H9 (cell line): ENCODE measurements at regions not wholly inside any gene's neighbourhood (a gene's known extent, or its start where the extent isn't known, plus 50 kb on each side); places are given as distances from the start of the nearest gene placed in this dataset.

Source experiments
- DNase-seq: peaks from one replicate; pipeline ENCODE4 v3.0.0-alpha.2; 2017
- H2AFZ ChIP-seq: one replicate; pipeline ENCODE4 v1.6.1; 2013; ENCODE audit warnings: mild to moderate bottlenecking, low read length, control low read depth, moderate library complexity
- H2AK5ac ChIP-seq: 2 replicates; pipeline ENCODE4 v1.6.1; 2013; ENCODE audit warnings: low read length, control low read depth, mixed read lengths; ENCODE audit not compliant: insufficient read length
- H2BK120ac ChIP-seq: one replicate; pipeline ENCODE4 v1.6.1; 2013; ENCODE audit warnings: low read depth, mild to moderate bottlenecking, low read length, control low read depth, inconsistent platforms; ENCODE audit not compliant: poor library complexity, severe bottlenecking
- H2BK12ac ChIP-seq: 2 replicates; pipeline ENCODE4 v1.6.1; 2013; ENCODE audit warnings: low read length, control low read depth, mixed read lengths, low read depth; ENCODE audit not compliant: insufficient read length
- H2BK15ac ChIP-seq: 2 replicates; pipeline ENCODE4 v1.6.1; 2013; ENCODE audit warnings: low read depth, low read length, control low read depth
- H2BK20ac ChIP-seq: one replicate; pipeline ENCODE4 v1.6.1; 2013; ENCODE audit warnings: low read depth, mild to moderate bottlenecking, low read length, control low read depth, inconsistent platforms; ENCODE audit not compliant: poor library complexity, severe bottlenecking
- H2BK5ac ChIP-seq: 2 replicates; pipeline ENCODE4 v1.6.1; 2013; ENCODE audit warnings: low read length, control low read depth, mixed read lengths; ENCODE audit not compliant: insufficient read length
- H3K14ac ChIP-seq: 2 replicates; pipeline ENCODE4 v1.6.1; 2013; ENCODE audit warnings: low read length, control low read depth; ENCODE audit not compliant: insufficient read depth
- H3K18ac ChIP-seq: 2 replicates; pipeline ENCODE4 v1.6.1; 2013; ENCODE audit warnings: low read depth, mild to moderate bottlenecking, mixed read lengths, low read length, control low read depth; ENCODE audit not compliant: insufficient read length
- H3K23ac ChIP-seq: 2 replicates; pipeline ENCODE4 v1.6.1; 2013; ENCODE audit warnings: low read length, control low read depth, mixed read lengths, low read depth; ENCODE audit not compliant: insufficient read length
- H3K23me2 ChIP-seq: 2 replicates; pipeline ENCODE4 v1.6.1; 2013; ENCODE audit warnings: low read depth, mild to moderate bottlenecking, mixed read lengths, low read length, control low read depth; ENCODE audit not compliant: insufficient read length, poor library complexity, severe bottlenecking
- H3K27ac ChIP-seq: 2 replicates; pipeline ENCODE4 v1.5.1; 2013; ENCODE audit warnings: low read length, control low read depth, mixed read lengths, low read depth; ENCODE audit not compliant: insufficient read length
- H3K27me3 ChIP-seq: 2 replicates; pipeline ENCODE4 v1.6.1; 2013; ENCODE audit warnings: low read length, control low read depth, inconsistent platforms; ENCODE audit not compliant: insufficient read depth
- H3K4ac ChIP-seq: 2 replicates; pipeline ENCODE4 v1.6.1; 2013; ENCODE audit warnings: low read depth, mild to moderate bottlenecking, control low read depth, inconsistent platforms, low read length, moderate library complexity
- H3K4me1 ChIP-seq: 2 replicates; pipeline ENCODE4 v1.6.1; 2013; ENCODE audit warnings: low read length, control low read depth, inconsistent platforms; ENCODE audit not compliant: insufficient read depth
- H3K4me2 ChIP-seq: 2 replicates; pipeline ENCODE4 v1.6.1; 2013; ENCODE audit warnings: low read length, control low read depth, mixed read lengths; ENCODE audit not compliant: insufficient read length, insufficient read depth
- H3K56ac ChIP-seq: 2 replicates; pipeline ENCODE4 v1.6.1; 2013; ENCODE audit warnings: low read depth, mild to moderate bottlenecking, mixed read lengths, low read length, control low read depth; ENCODE audit not compliant: insufficient read length
- H3K79me1 ChIP-seq: 2 replicates; pipeline ENCODE4 v1.6.1; 2013; ENCODE audit warnings: low read depth, mild to moderate bottlenecking, moderate library complexity, low read length, control low read depth, inconsistent platforms; ENCODE audit not compliant: insufficient read depth, poor library complexity, severe bottlenecking
- H3K79me2 ChIP-seq: 2 replicates; pipeline ENCODE4 v1.6.1; 2013; ENCODE audit warnings: low read length, control low read depth, inconsistent platforms; ENCODE audit not compliant: insufficient read depth
- H3K9ac ChIP-seq: 2 replicates; pipeline ENCODE4 v1.6.1; 2013; ENCODE audit warnings: low read length, control low read depth, mixed read lengths; ENCODE audit not compliant: insufficient read length; ENCODE audit errors: extremely low read depth
- H3K9me3 ChIP-seq: one replicate; pipeline ENCODE4 v1.6.1; 2013; ENCODE audit warnings: low read depth, low read length, inconsistent platforms; ENCODE audit not compliant: control insufficient read depth
- H3T11ph ChIP-seq: one replicate; pipeline ENCODE4 v1.6.1; 2013; ENCODE audit warnings: mild to moderate bottlenecking, low read length, control low read depth, inconsistent platforms
- H4K20me1 ChIP-seq: one replicate; pipeline ENCODE4 v1.6.1; 2013; ENCODE audit not compliant: control insufficient read depth, insufficient read length, insufficient read depth
- H4K5ac ChIP-seq: 2 replicates; pipeline ENCODE4 v1.6.1; 2013; ENCODE audit warnings: low read depth, mild to moderate bottlenecking, mixed read lengths, low read length, control low read depth; ENCODE audit not compliant: insufficient read length
- H4K8ac ChIP-seq: replicated peaks from 2 replicates; pipeline ENCODE4 v1.6.1; 2013; ENCODE audit warnings: low read length, control low read depth, mixed read lengths, low read depth; ENCODE audit not compliant: insufficient read length
- H4K91ac ChIP-seq: 2 replicates; pipeline ENCODE4 v1.6.1; 2013; ENCODE audit warnings: low read depth, mild to moderate bottlenecking, moderate library complexity, mixed read lengths, low read length, control low read depth; ENCODE audit not compliant: insufficient read length
- H3K27ac Mint-ChIP-seq, 3 experiments: 2 replicates in 2 of 3; 3 replicates in 1 of 3; pipeline ENCODE4 v1.8.0; 2020 to 2021; ENCODE audit warnings: mixed read lengths in 3 of 3, mild to moderate bottlenecking in 1 of 3, moderate library complexity in 1 of 3
- H3K27me3 Mint-ChIP-seq: 2 replicates; pipeline ENCODE4 v1.8.0; 2021; ENCODE audit warnings: low read depth, mild to moderate bottlenecking, moderate library complexity, mixed read lengths
- H3K36me3 Mint-ChIP-seq, 3 experiments: 2 replicates in 2 of 3; 3 replicates in 1 of 3; pipeline ENCODE4 v1.8.0; 2020 to 2021; ENCODE audit warnings: low read depth in 3 of 3, mixed read lengths in 3 of 3; ENCODE audit not compliant: insufficient read depth in 1 of 3
- H3K4me1 Mint-ChIP-seq, 2 experiments: 2 replicates each; pipeline ENCODE4 v1.8.0; 2020; ENCODE audit warnings: mixed read lengths in 2 of 2
- H3K4me3 Mint-ChIP-seq, 2 experiments: 2 replicates in 1 of 2; 3 replicates in 1 of 2; pipeline ENCODE4 v1.8.0; 2020 to 2021; ENCODE audit warnings: mild to moderate bottlenecking in 2 of 2, mixed read lengths in 2 of 2, moderate library complexity in 1 of 2
- H3K9me3 Mint-ChIP-seq, 2 experiments: 2 replicates in 1 of 2; 3 replicates in 1 of 2; pipeline ENCODE4 v1.8.0; 2020; ENCODE audit warnings: mild to moderate bottlenecking in 2 of 2, mixed read lengths in 2 of 2, moderate library complexity in 1 of 2
- WGBS: extraction: QIAGEN DNeasy Blood & Tissue Kit; methylation state at CpG from one replicate; pipeline ENCODE4 v1.1.7; 2013; ENCODE audit warnings: missing lambda C conversion rate, low lambda C conversion rate, mixed read lengths; ENCODE audit not compliant: insufficient read length; ENCODE audit errors: extremely low coverage; 5-methylcytosine and 5-hydroxymethylcytosine counted together
- TF ChIP-seq, protein P1 (sequence below): fragments of 200-600 bp; sonication (generic); conservative IDR thresholded peaks from 3 replicates; pipeline ENCODE4 v1.8.0; 2021; ENCODE audit warnings: antibody characterized with exemption, mild to moderate bottlenecking

DNA sequence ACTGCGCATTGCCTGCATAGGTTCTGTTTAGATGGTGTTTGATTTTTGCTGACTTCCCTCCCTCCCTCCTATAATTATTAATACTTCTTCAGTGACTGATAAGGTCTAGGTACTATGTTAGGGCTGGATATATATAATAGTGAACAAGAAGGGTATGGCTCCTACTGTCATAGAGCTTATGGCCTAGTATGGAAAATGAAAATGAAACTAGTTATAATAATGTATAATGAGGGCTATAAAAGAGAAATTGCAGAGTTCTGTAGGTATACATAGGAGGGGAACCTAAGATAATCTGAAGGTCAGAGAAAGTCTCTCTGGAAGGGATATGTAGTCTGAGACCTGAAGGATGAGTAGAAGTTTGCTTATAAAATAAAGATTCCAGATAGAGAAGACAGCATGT, 102.1 kb downstream of the DCK start:
- H3K9ac ChIP-seq: no peak overlapping the region
- Mint-ChIP-seq H3K36me3 (peaks cover 0 to 4% (median 1%) of the 10 kb centered on the region in 3 experiments; a peak in 5 of 7 replicates), H3K9me3 (peaks cover 4 to 10% of the 10 kb centered on the region in 2 experiments), H3K4me1 (peaks cover 15% of the 10 kb centered on the region in 2 experiments), H3K4me3 (no peak overlapping the region; a peak in 1 of 5 replicates), H3K27ac (no peak overlapping the region; a peak in 1 of 7 replicates), H3K27me3 (no peaks in the 10 kb centered on the region; the same call in 1 of the 2 replicates)
- H2BK20ac ChIP-seq: no peak overlapping the region
- no peak overlapping the region for H2BK15ac ChIP-seq
- no peak overlapping the region for H3K4ac ChIP-seq
- H3K79me2 ChIP-seq: no peaks in the 10 kb centered on the region
- no peak overlapping the region for H3T11ph ChIP-seq
- no peak overlapping the region for H3K27ac ChIP-seq
- no peak overlapping the region for H4K5ac ChIP-seq
- H4K8ac ChIP-seq: no peak overlapping the region
- WGBS: no CpG with 5 or more reads among the region's 1 CpG
- H3K4me2 ChIP-seq: no peak overlapping the region
- H4K20me1 ChIP-seq: no peaks in the 10 kb centered on the region
- no peak overlapping the region for H2BK5ac ChIP-seq
- H3K23me2 ChIP-seq: no peaks in the 10 kb centered on the region
- no peaks in the 10 kb centered on the region for H3K4me1 ChIP-seq
- H3K27me3 ChIP-seq: no peaks in the 10 kb centered on the region
- no peaks in the 10 kb centered on the region for H3K9me3 ChIP-seq
- H2BK12ac ChIP-seq: no peak overlapping the region
- no peak overlapping the region for H3K18ac ChIP-seq
- H2AFZ ChIP-seq: no peak overlapping the region
- no peak overlapping the region for H3K14ac ChIP-seq
- no peak overlapping the region for H2AK5ac ChIP-seq
- DNase-seq: no peak
- no peak overlapping the region for H3K23ac ChIP-seq
- H3K79me1 ChIP-seq: no peaks in the 10 kb centered on the region
- no peak overlapping the region for H2BK120ac ChIP-seq
- no peak overlapping the region for H4K91ac ChIP-seq
- no peak overlapping the region for H3K56ac ChIP-seq
- TF ChIP-seq, protein P1, sequence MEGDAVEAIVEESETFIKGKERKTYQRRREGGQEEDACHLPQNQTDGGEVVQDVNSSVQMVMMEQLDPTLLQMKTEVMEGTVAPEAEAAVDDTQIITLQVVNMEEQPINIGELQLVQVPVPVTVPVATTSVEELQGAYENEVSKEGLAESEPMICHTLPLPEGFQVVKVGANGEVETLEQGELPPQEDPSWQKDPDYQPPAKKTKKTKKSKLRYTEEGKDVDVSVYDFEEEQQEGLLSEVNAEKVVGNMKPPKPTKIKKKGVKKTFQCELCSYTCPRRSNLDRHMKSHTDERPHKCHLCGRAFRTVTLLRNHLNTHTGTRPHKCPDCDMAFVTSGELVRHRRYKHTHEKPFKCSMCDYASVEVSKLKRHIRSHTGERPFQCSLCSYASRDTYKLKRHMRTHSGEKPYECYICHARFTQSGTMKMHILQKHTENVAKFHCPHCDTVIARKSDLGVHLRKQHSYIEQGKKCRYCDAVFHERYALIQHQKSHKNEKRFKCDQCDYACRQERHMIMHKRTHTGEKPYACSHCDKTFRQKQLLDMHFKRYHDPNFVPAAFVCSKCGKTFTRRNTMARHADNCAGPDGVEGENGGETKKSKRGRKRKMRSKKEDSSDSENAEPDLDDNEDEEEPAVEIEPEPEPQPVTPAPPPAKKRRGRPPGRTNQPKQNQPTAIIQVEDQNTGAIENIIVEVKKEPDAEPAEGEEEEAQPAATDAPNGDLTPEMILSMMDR: no peak
